ENCODE measurements at regions not wholly inside any gene's neighbourhood (a gene's known extent, or its start where the extent isn't known, plus 50 kb on each side); places are given as distances from the start of the nearest gene placed in this dataset.
"Not testable (repeated sequence)": the region's sequence is repeated elsewhere in the genome, so short reads cannot be mapped to it uniquely, and the experiment has no call there.

- DNase-seq, result no peak
- Histone ChIP-seq H3K9me3 (no peaks in the 10 kb centered on the region), H3K4me1 (no peaks in the 10 kb centered on the region), H3K4me3 (no peak overlapping the region), H3K27ac (no peak overlapping the region), H3K27me3 (ENCODE audit: insufficient read depth in 3 of 3, low read length in 2 of 3) (no peaks in the 10 kb centered on the region), H3K36me3 (ENCODE audit: insufficient read depth in 1 of 2, low read depth in 1 of 2) (no peaks in the 10 kb centered on the region)
- intact Hi-C loops (cut with DNase I), result no loop called here
- 86 to 89% (median 89%) methylated on average over 4 of the region's 4 CpGs for WGBS, 3 donors
- no peak for ATAC-seq
- TF ChIP-seq CTCF (IDR thresholded peaks at IDR 0.05), result no peak
Measured at GRCh38 chr5:82517544-82518075, 239.5 kb upstream of the RPS23 start.

GRCh38 chr5:82513738-82514137 lies 235.6 kb upstream of the RPS23 start:
- no peaks in the 10 kb centered on the region for H3K4me1 ChIP-seq
- no peak for TF ChIP-seq CTCF (IDR thresholded peaks at IDR 0.05)
- no peaks in the 10 kb centered on the region for H3K9me3 ChIP-seq
- 73 to 80% (median 76%) methylated on average over 5 of the region's 5 CpGs for WGBS, 3 donors
- no peaks in the 10 kb centered on the region for H3K27me3 ChIP-seq (ENCODE audit: insufficient read depth in 3 of 3, low read length in 2 of 3)
- DNase-seq (no peak), ATAC-seq (no peak)
- H3K36me3 ChIP-seq (ENCODE audit: insufficient read depth in 1 of 2, low read depth in 1 of 2), result no peaks in the 10 kb centered on the region
- H3K27ac ChIP-seq, result no peak overlapping the region
- intact Hi-C loops (cut with DNase I), result no loop called here
- no peak overlapping the region for H3K4me3 ChIP-seq

- no peak overlapping the region for H3K27ac ChIP-seq
- no peak overlapping the region for H3K4me3 ChIP-seq
- DNase-seq (no peak), ATAC-seq (no peak)
- no peaks in the 10 kb centered on the region for H3K4me1 ChIP-seq
- intact Hi-C loops (cut with DNase I), result no loop called here
- H3K9me3 ChIP-seq, result no peaks in the 10 kb centered on the region
- no peaks in the 10 kb centered on the region for H3K27me3 ChIP-seq (ENCODE audit: insufficient read depth in 3 of 3, low read length in 2 of 3)
- TF ChIP-seq CTCF (IDR thresholded peaks at IDR 0.05), result no peak
- H3K36me3 ChIP-seq (ENCODE audit: insufficient read depth in 1 of 2, low read depth in 1 of 2), result no peaks in the 10 kb centered on the region
- 78 to 80% (median 79%) methylated on average over 2 of the region's 2 CpGs for WGBS, 3 donors
Measured at GRCh38 chr5:82512025-82512424, 233.9 kb upstream of the RPS23 start.

DNA sequence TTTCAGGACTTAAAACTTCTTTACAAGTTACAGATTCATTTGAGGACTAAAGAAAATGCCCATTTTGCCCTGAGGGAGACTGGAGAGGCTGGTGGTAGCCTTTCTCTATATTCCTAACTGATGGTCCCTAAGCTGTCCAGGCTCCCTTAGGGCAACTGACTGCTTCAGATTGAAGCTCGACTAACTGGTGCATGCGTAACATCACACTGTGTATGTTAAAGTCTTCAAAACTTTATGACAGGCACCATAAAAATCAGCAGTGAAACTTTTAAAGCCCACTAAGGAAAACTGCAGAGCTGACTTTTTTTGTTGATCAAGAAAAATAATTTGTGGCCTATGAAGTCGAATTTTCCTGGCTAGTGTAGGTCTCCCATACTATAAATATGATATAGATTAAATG lies 233.0 kb upstream of the RPS23 start:
- Histone ChIP-seq H3K27me3 (ENCODE audit: insufficient read depth in 3 of 3, low read length in 2 of 3) (no peaks in the 10 kb centered on the region), H3K9me3 (no peaks in the 10 kb centered on the region), H3K27ac (no peak overlapping the region), H3K4me3 (no peak overlapping the region), H3K4me1 (no peaks in the 10 kb centered on the region), H3K36me3 (ENCODE audit: insufficient read depth in 1 of 2, low read depth in 1 of 2) (no peaks in the 10 kb centered on the region)
- 76 to 80% (median 78%) methylated on average over 3 of the region's 3 CpGs for WGBS, 3 donors
- intact Hi-C loops (cut with DNase I), result no loop called here
- no peak for ATAC-seq
- no peak for TF ChIP-seq CTCF (IDR thresholded peaks at IDR 0.05)
- DNase-seq, result no peak

DNA sequence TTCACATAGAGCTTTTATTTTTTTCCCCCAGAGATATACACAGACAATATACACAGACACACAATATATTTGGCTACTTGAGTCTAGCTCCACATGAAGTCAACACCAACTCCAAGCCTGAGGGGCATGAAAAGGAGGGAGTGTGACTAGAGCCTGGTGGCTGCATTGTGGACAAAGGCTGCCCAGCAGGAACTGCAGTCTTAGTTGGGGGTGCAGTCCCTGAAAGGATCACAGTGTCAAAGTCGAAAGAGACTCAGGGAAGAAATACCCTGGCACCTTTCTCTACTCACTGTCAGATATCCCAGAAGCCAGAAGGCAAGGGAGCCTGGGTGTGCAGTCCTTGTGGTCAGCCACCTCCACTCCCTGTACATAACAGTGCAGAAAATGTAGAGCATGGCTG lies 231.6 kb upstream of the RPS23 start:
- Histone ChIP-seq H3K27me3 (ENCODE audit: insufficient read depth in 3 of 3, low read length in 2 of 3) (no peaks in the 10 kb centered on the region), H3K27ac (no peak overlapping the region), H3K9me3 (no peaks in the 10 kb centered on the region), H3K4me1 (no peaks in the 10 kb centered on the region), H3K4me3 (no peak overlapping the region), H3K36me3 (ENCODE audit: insufficient read depth in 1 of 2, low read depth in 1 of 2) (no peaks in the 10 kb centered on the region)
- intact Hi-C loops (cut with DNase I), result no loop called here
- no peak for TF ChIP-seq CTCF (IDR thresholded peaks at IDR 0.05)
- WGBS, 3 donors, result 57 to 63% (median 60%) methylated on average over 1 of the region's 1 CpG
- DNase-seq (no peak), ATAC-seq (no peak)

- intact Hi-C loops (cut with DNase I); H3K9me3 ChIP-seq; H3K36me3 ChIP-seq (ENCODE audit: insufficient read depth in 1 of 2, low read depth in 1 of 2); ATAC-seq; H3K4me3 ChIP-seq; H3K27ac ChIP-seq; DNase-seq; H3K27me3 ChIP-seq (ENCODE audit: insufficient read depth in 3 of 3, low read length in 2 of 3); H3K4me1 ChIP-seq: not testable (repeated sequence)
- 85 to 94% (median 93%) methylated on average over 2 of the region's 3 CpGs for WGBS, 3 donors
Measured at GRCh38 chr5:82506390-82506789, 228.2 kb upstream of the RPS23 start.

All from psoas muscle (tissue), 7 donors.